ENCODE measurements at regions not wholly inside any gene's neighbourhood (a gene's known extent, or its start where the extent isn't known, plus 50 kb on each side); places are given as distances from the start of the nearest gene placed in this dataset.
"Not testable (repeated sequence)": the region's sequence is repeated elsewhere in the genome, so short reads cannot be mapped to it uniquely, and the experiment has no call there.

GRCh38 chr10:62590306-62590705, 214.2 kb upstream of the ADO start:
- no peak for DNase-seq (ENCODE audit: low read depth)

- DNase-seq (ENCODE audit: low read depth), result no peak
Observed at GRCh38 chr10:62594093-62594520, 210.4 kb upstream of the ADO start.

- no peak for DNase-seq (ENCODE audit: low read depth)
Observed at GRCh38 chr10:62597226-62597625, 207.3 kb upstream of the ADO start.

GRCh38 chr10:62599161-62599560, 205.4 kb upstream of the ADO start:
- no peak for DNase-seq (ENCODE audit: low read depth)

GRCh38 chr10:62606551-62606950, 198.0 kb upstream of the ADO start:
- not testable (repeated sequence) for DNase-seq (ENCODE audit: low read depth)

GRCh38 chr10:62608189-62608875, 196.2 kb upstream of the ADO start:
- DNase-seq (ENCODE audit: low read depth), result not testable (repeated sequence)

GRCh38 chr10:62610649-62611229, 193.8 kb upstream of the ADO start:
- no peak for DNase-seq (ENCODE audit: low read depth)

GRCh38 chr10:62613424-62613823, 191.1 kb upstream of the ADO start:
- no peak for DNase-seq (ENCODE audit: low read depth)

GRCh38 chr10:62613859-62614258, 190.7 kb upstream of the ADO start:
- DNase-seq (ENCODE audit: low read depth), result no peak

GRCh38 chr10:62614389-62615157, 189.9 kb upstream of the ADO start:
- DNase-seq (ENCODE audit: low read depth), result no peak

GRCh38 chr10:62616885-62617590, 187.5 kb upstream of the ADO start:
- DNase-seq (ENCODE audit: low read depth), result no peak

- no peak for DNase-seq (ENCODE audit: low read depth)
Observed at GRCh38 chr10:62617652-62618051, 186.9 kb upstream of the ADO start.

GRCh38 chr10:62618054-62618453, 186.5 kb upstream of the ADO start:
- no peak for DNase-seq (ENCODE audit: low read depth)

- DNase-seq (ENCODE audit: low read depth), result no peak
Observed at GRCh38 chr10:62618576-62619412, 185.7 kb upstream of the ADO start.

GRCh38 chr10:62619413-62619738, 185.1 kb upstream of the ADO start:
- DNase-seq (ENCODE audit: low read depth), result no peak

- no peak for DNase-seq (ENCODE audit: low read depth)
Observed at GRCh38 chr10:62620491-62620890, 184.0 kb upstream of the ADO start.

- DNase-seq (ENCODE audit: low read depth), result no peak
Observed at GRCh38 chr10:62623223-62623622, 181.3 kb upstream of the ADO start.

- DNase-seq (ENCODE audit: low read depth), result no peak
Observed at GRCh38 chr10:62625484-62625883, 179.0 kb upstream of the ADO start.

- DNase-seq (ENCODE audit: low read depth), result no peak
Observed at GRCh38 chr10:62626079-62626478, 178.4 kb upstream of the ADO start.

GRCh38 chr10:62626817-62627216, 177.7 kb upstream of the ADO start:
- DNase-seq (ENCODE audit: low read depth), result no peak

GRCh38 chr10:62627983-62628382, 176.5 kb upstream of the ADO start:
- DNase-seq (ENCODE audit: low read depth), result no peak

GRCh38 chr10:62631241-62631640, 173.3 kb upstream of the ADO start:
- DNase-seq (ENCODE audit: low read depth), result no peak
